Lower leg skin (tissue), 3 donors: ENCODE measurements at regions not wholly inside any gene's neighbourhood (a gene's known extent, or its start where the extent isn't known, plus 50 kb on each side); places are given as distances from the start of the nearest gene placed in this dataset.

ENCODE experiments used
- CTCF ChIP-seq, 3 donors: fragments of 450-650 bp; IDR thresholded peaks; one replicate each; pipeline ENCODE4 v1.5.1; 2016; ENCODE audit warnings: antibody characterized with exemption in 3 of 3, mild to moderate bottlenecking in 3 of 3, moderate library complexity in 2 of 3
- POLR2A ChIP-seq, 2 donors: fragments of 450-650 bp; IDR thresholded peaks; one replicate each; pipeline ENCODE4 v1.6.1; 2016 to 2017; ENCODE audit warnings: antibody characterized with exemption in 2 of 2, mild to moderate bottlenecking in 1 of 2, moderate library complexity in 1 of 2

GRCh38 chr11:111439901-111440300 is 60.8 kb upstream of the POU2AF1 start:
- TF ChIP-seq CTCF (IDR thresholded peaks at IDR 0.05) (no peak), POLR2A (IDR thresholded peaks at IDR 0.05) (no peak)
